Heart left ventricle (tissue), 16 donors: ENCODE measurements at regions not wholly inside any gene's neighbourhood (a gene's known extent, or its start where the extent isn't known, plus 50 kb on each side); places are given as distances from the start of the nearest gene placed in this dataset.

Source experiments
- ATAC-seq, 4 donors: fragments of 200-7000 bp; cut with Tn5 transposase; one replicate each; pipeline ENCODE4 v1.9.1; 2020 to 2022; ENCODE audit warnings: moderate library complexity in 4 of 4, mild to moderate bottlenecking in 3 of 4, moderate number of reproducible peaks in 1 of 4
- DNase-seq, 5 donors: peaks; one replicate each; pipeline ENCODE4 v3.0.0-alpha.2; 2020
- H3K27ac ChIP-seq, 12 donors: fragments of 200-600 bp; sonication (generic) in 4 of 12; one replicate each; pipeline versions ENCODE4 v1.5.0 to v1.8.0; 2016 to 2022; ENCODE audit warnings: mild to moderate bottlenecking in 2 of 12
- H3K27me3 ChIP-seq, 9 donors: fragments of 200-600 bp; sonication (generic) in 2 of 9; one replicate each; pipeline versions ENCODE4 v1.5.1 to v1.8.0; 2016 to 2022; ENCODE audit warnings: mild to moderate bottlenecking in 3 of 9
- H3K36me3 ChIP-seq, 9 donors: fragments of 200-600 bp; sonication (generic) in 2 of 9; one replicate each; pipeline versions ENCODE4 v1.5.0 to v1.8.0; 2018 to 2022; ENCODE audit warnings: mild to moderate bottlenecking in 2 of 9
- H3K4me1 ChIP-seq, 12 donors: fragments of 200-600 bp; sonication (generic) in 4 of 12; one replicate each; pipeline versions ENCODE4 v1.5.0 to v1.8.0; 2016 to 2022; ENCODE audit warnings: mild to moderate bottlenecking in 3 of 12
- H3K4me3 ChIP-seq, 12 donors: fragments of 200-600 bp; sonication (generic) in 4 of 12; one replicate each; pipeline versions ENCODE4 v1.5.0 to v1.8.0; 2017 to 2022; ENCODE audit warnings: mild to moderate bottlenecking in 9 of 12, moderate library complexity in 4 of 12
- H3K9me3 ChIP-seq, 12 donors: fragments of 200-600 bp; sonication (generic) in 4 of 12; one replicate each; pipeline versions ENCODE4 v1.5.0 to v1.8.0; 2016 to 2022; ENCODE audit warnings: mild to moderate bottlenecking in 1 of 12
- CTCF ChIP-seq, 12 donors: fragments of 200-600 bp; sonication (generic) in 4 of 12; IDR thresholded peaks; one replicate each; pipeline versions ENCODE4 v1.5.0 to v1.8.0; 2018 to 2022; ENCODE audit warnings: antibody characterized with exemption in 12 of 12, mild to moderate bottlenecking in 5 of 12
- POLR2A ChIP-seq, 2 donors: fragments of 450-650 bp; IDR thresholded peaks; one replicate each; pipeline ENCODE4 v1.6.1; 2017; ENCODE audit warnings: antibody characterized with exemption in 2 of 2, mild to moderate bottlenecking in 2 of 2, moderate library complexity in 2 of 2
- WGBS, 4 donors: extraction: QIAGEN DNeasy Blood & Tissue Kit in 2 of 4; methylation state at CpG; one replicate each; pipeline versions ENCODE4 v1.1.5 to v1.1.7; 2013 to 2018; 5-methylcytosine and 5-hydroxymethylcytosine counted together
- intact Hi-C, 10 donors: fragments of 100-400 bp; cut with DNase I; formaldehyde crosslinking; loops; one replicate each; pipeline versions ENCODE4 v1.11.1 to v1.14.2; 2022
- donor health status: ischemic (EF 13 %, LVEDD 7.1; RV severe dilation, severe dysfunction).
- donor health status: healthy with polysubstance abuse.
- donor health status: DM: no; HTN: yes; CAD: no.
- donor health status: DM: no; HTN: no; CAD: no.
- donor health status: ischemic (EF 25% LVEDD 6.9; RV normal size, moderate dysfunction).
- donor health status: ischemic (EF 25% LVEDD 5.7; RV mildly dilated, moderate dysfunction).
- donor health status: healthy.
- donor health status: DM: yes; HTN: yes; CAD: no.
- donor health status: ischemic (EF 35%, LVEDD 5.7; RV mildly dilated, moderate dysfunction).
- donor health status: nonischemic (EF 11% LVEDD 7.7; RV severe dilation, severe dysfunction).
- donor health status: DM: yes; HTN: yes; CAD: no.
- donor health status: PGD.
- donor health status: ischemic (EF 29% LVEDD 5.4; RV normal size, mild dysfunction).
- donor health status: nonischemic (EF 23%, LVEDD 6.1; RV moderate dilation, normal function).

GRCh38 chrX:46447384-46447783, 97.8 kb downstream of the ZNF674 start:
- Histone ChIP-seq H3K4me3 (peak overlapping the region; percentile 17 to 97 (median 74)), H3K9me3 (no peaks in the 10 kb centered on the region), H3K27ac (peak overlapping the region in 11 of 12 donors; percentile 78 to 91 (median 86)), H3K27me3 (no peaks in the 10 kb centered on the region), H3K36me3 (peaks cover 0 to 37% (median 10%) of the 10 kb centered on the region in 9 donors), H3K4me1 (peaks cover 0 to 16% (median 2%) of the 10 kb centered on the region in 12 donors)
- ATAC-seq, result peak in 2 of 4 donors; percentile 39 to 48
- intact Hi-C loops, result loop anchor here in 1 of 10 donors (5.0 kb wide), 1 partner anchor 100 kb away; the partner anchor contains the start of gene ZNF674
- TF ChIP-seq POLR2A (IDR thresholded peaks at IDR 0.05) (no peak), CTCF (IDR thresholded peaks at IDR 0.05) (no peak)
- 0 to 34% (median 16%) methylated on average over 13 to 16 of the region's 16 CpGs for WGBS, 4 donors
- no peak for DNase-seq

- ATAC-seq (peak; percentile 96 to 100 (median 97)), DNase-seq (peak; percentile 89 to 93 (median 89))
- Histone ChIP-seq H3K4me1 (peaks cover 0 to 16% (median 2%) of the 10 kb centered on the region in 12 donors), H3K36me3 (peaks cover 0 to 32% (median 10%) of the 10 kb centered on the region in 9 donors), H3K9me3 (no peaks in the 10 kb centered on the region), H3K4me3 (peak overlapping the region; percentile 39 to 97 (median 74)), H3K27ac (peak overlapping the region; percentile 53 to 91 (median 86)), H3K27me3 (no peaks in the 10 kb centered on the region)
- 0 to 45% (median 18%) methylated on average over 44 to 50 of the region's 51 CpGs for WGBS, 4 donors
- TF ChIP-seq CTCF (IDR thresholded peaks at IDR 0.05) (no peak), POLR2A (IDR thresholded peaks at IDR 0.05) (peak in 1 of 2 donors; percentile 53)
- intact Hi-C loops, result loop anchor here in 1 of 10 donors (5.0 kb wide), 1 partner anchor 100 kb away; the partner anchor contains the start of gene ZNF674
Observed at GRCh38 chrX:46446727-46447378, 98.4 kb downstream of the ZNF674 start.

- ATAC-seq, result no peak
- Histone ChIP-seq H3K27me3 (peaks cover 0 to 3% (median 0%) of the 10 kb centered on the region in 9 donors), H3K4me3 (no peak overlapping the region), H3K36me3 (peaks cover 0 to 5% (median 0%) of the 10 kb centered on the region in 9 donors), H3K9me3 (no peaks in the 10 kb centered on the region), H3K27ac (no peak overlapping the region), H3K4me1 (peaks cover 0 to 16% (median 2%) of the 10 kb centered on the region in 12 donors)
- intact Hi-C loops, result no loop called here
- no peak for DNase-seq
- TF ChIP-seq CTCF (IDR thresholded peaks at IDR 0.05) (no peak), POLR2A (IDR thresholded peaks at IDR 0.05) (no peak)
Observed at GRCh38 chrX:46444011-46444410, 101.2 kb downstream of the ZNF674 start.

GRCh38 chrX:46436744-46437143, 108.5 kb downstream of the ZNF674 start:
- H3K27ac ChIP-seq, result no peak overlapping the region
- H3K27me3 ChIP-seq, result peaks cover 0 to 6% (median 0%) of the 10 kb centered on the region in 9 donors
- no peak for TF ChIP-seq CTCF (IDR thresholded peaks at IDR 0.05)
- H3K36me3 ChIP-seq, result no peaks in the 10 kb centered on the region
- H3K4me1 ChIP-seq, result no peaks in the 10 kb centered on the region
- H3K4me3 ChIP-seq, result no peak overlapping the region
- intact Hi-C loops, result no loop called here
- DNase-seq (no peak), ATAC-seq (no peak)
- H3K9me3 ChIP-seq, result no peaks in the 10 kb centered on the region
